ENCODE measurements at regions not wholly inside any gene's neighbourhood (a gene's known extent, or its start where the extent isn't known, plus 50 kb on each side); places are given as distances from the start of the nearest gene placed in this dataset.

DNA sequence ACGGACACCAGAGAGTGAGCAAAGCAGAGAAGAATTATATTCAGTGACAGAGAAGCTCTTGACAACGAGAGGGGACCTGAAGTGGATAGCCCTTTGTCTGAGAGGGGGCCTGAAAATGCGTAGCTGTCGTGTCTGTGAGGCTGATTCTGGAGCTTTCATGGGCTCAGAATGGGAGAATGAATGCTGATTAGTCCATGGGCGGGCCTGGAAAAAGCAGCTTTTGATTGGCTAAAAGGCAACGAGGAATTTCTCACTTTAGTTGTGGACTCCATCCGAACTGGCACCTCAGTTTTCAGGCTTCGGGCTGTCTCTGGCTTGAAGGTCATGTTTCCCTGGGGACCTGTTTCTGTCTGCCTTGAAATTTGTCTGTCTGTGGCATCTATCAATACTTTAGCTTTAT, 487.1 kb downstream of the TECRL start:
- Histone ChIP-seq H3K4me2 (ENCODE audit: control insufficient read depth, insufficient read depth) (no peak overlapping the region), H3K4me3 (no peak overlapping the region), H3K9ac (ENCODE audit: control insufficient read depth, insufficient read depth, low read length) (no peak overlapping the region), H2AFZ (ENCODE audit: control insufficient read depth, low read depth, low read length) (no peak overlapping the region), H3K4me1 (ENCODE audit: control insufficient read depth, insufficient read depth, low read length) (no peaks in the 10 kb centered on the region), H3K79me2 (ENCODE audit: control insufficient read depth, insufficient read depth, low read length) (no peaks in the 10 kb centered on the region), H3K9me3 (replicated peaks; ENCODE audit: control insufficient read depth, insufficient read depth, low read length) (no peaks in the 10 kb centered on the region), H3K27ac (ENCODE audit: control insufficient read depth, insufficient read depth) (no peak overlapping the region), H3K27me3 (replicated peaks in 1 of 2; ENCODE audit: control insufficient read depth in 2 of 2, insufficient read depth in 2 of 2, low read length in 1 of 2) (no peaks in the 10 kb centered on the region), H4K20me1 (ENCODE audit: control insufficient read depth, insufficient read depth) (no peaks in the 10 kb centered on the region), H3K36me3 (ENCODE audit: control insufficient read depth in 2 of 2, insufficient read depth in 2 of 2, low read length in 1 of 2) (no peaks in the 10 kb centered on the region)
- FAIRE-seq = no peak
- SMC1A ChIA-PET (ENCODE audit: uncharacterized antibody, unreplicated experiment) = interaction anchor here (0.6 kb wide), 1 partner anchor 20 kb away, joined by 3 read pairs; no protein-coding TSS in a partner anchor
- in situ Hi-C loops (cut with MboI) = no loop called here
- POLR2A ChIA-PET = interaction anchor here (0.6 kb wide), 1 partner anchor 1984 kb away, joined by 3 read pairs; no protein-coding TSS in a partner anchor
- CTCF ChIA-PET = interaction anchor here (1.2 kb wide), 1 partner anchor 10 kb away, joined by 3 read pairs; no protein-coding TSS in a partner anchor
- ATAC-seq = no peak
- no TSS peak for BruUV-seq (replicated peaks)
- WGBS (ENCODE audit: insufficient coverage, insufficient replicate concordance, low lambda C conversion rate, missing lambda C conversion rate) = 14% methylated on average over 8 of the region's 8 CpGs
- RAD21 ChIA-PET (ENCODE audit: unreplicated experiment) = no interaction called here
- intact Hi-C loops (cut with micrococcal nuclease; ENCODE audit: unreplicated experiment) = no loop called here
- no peak for DNase-seq (ENCODE audit: low read depth, low spot score)
- TF ChIP-seq E2F8 (IDR thresholded peaks at IDR 0.05; ENCODE audit: low read depth, partially characterized antibody) (no peak), NBN (IDR thresholded peaks at IDR 0.05) (no peak), PAX8 (IDR thresholded peaks at IDR 0.05) (no peak), HDAC2 (IDR thresholded peaks at IDR 0.05) (no peak), ESRRA (IDR thresholded peaks at IDR 0.05; ENCODE audit: low read length) (no peak), POU2F2 (IDR thresholded peaks at IDR 0.05; ENCODE audit: borderline replicate concordance, low read depth, low read length) (no peak), RCOR1 (conservative IDR thresholded peaks at IDR 0.05; ENCODE audit: low read depth, low read length) (no peak), ZNF384 (IDR thresholded peaks at IDR 0.05; ENCODE audit: borderline replicate concordance, low read depth, low read length) (no peak), PML (IDR thresholded peaks at IDR 0.05; ENCODE audit: low read length) (no peak), KAT2A (conservative IDR thresholded peaks at IDR 0.05; ENCODE audit: control insufficient read depth, low read depth, low read length) (no peak)
- TF ChIP-seq, protein P1, sequence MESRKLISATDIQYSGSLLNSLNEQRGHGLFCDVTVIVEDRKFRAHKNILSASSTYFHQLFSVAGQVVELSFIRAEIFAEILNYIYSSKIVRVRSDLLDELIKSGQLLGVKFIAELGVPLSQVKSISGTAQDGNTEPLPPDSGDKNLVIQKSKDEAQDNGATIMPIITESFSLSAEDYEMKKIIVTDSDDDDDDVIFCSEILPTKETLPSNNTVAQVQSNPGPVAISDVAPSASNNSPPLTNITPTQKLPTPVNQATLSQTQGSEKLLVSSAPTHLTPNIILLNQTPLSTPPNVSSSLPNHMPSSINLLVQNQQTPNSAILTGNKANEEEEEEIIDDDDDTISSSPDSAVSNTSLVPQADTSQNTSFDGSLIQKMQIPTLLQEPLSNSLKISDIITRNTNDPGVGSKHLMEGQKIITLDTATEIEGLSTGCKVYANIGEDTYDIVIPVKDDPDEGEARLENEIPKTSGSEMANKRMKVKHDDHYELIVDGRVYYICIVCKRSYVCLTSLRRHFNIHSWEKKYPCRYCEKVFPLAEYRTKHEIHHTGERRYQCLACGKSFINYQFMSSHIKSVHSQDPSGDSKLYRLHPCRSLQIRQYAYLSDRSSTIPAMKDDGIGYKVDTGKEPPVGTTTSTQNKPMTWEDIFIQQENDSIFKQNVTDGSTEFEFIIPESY (IDR thresholded peaks at IDR 0.05) = no peak
- TF ChIP-seq, protein P2, sequence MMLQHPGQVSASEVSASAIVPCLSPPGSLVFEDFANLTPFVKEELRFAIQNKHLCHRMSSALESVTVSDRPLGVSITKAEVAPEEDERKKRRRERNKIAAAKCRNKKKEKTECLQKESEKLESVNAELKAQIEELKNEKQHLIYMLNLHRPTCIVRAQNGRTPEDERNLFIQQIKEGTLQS (IDR thresholded peaks at IDR 0.05; ENCODE audit: borderline replicate concordance, extremely low read depth, low read depth, low read length) = no peak

Data from GM12878 (cell line).